GM23338 (cell line): ENCODE measurements at regions not wholly inside any gene's neighbourhood (a gene's known extent, or its start where the extent isn't known, plus 50 kb on each side); places are given as distances from the start of the nearest gene placed in this dataset.

Experiments used
- ATAC-seq: fragments of 200-7000 bp; cut with Tn5 transposase; 3 replicates; pipeline ENCODE4 v1.9.1; 2020
- DNase-seq: peaks from one replicate; pipeline ENCODE4 v3.0.0-alpha.2; 2015; ENCODE audit warnings: low spot score
- H2AFZ ChIP-seq: fragments of 200-600 bp; sonication (generic); 2 replicates; pipeline ENCODE4 v1.8.0; 2016; ENCODE audit warnings: antibody characterized with exemption, mild to moderate bottlenecking, moderate library complexity
- H3F3A ChIP-seq: fragments of 200-600 bp; sonication (generic); replicated peaks from 2 replicates; pipeline ENCODE4 v1.8.0; 2017; ENCODE audit warnings: antibody characterized with exemption, mixed run types, low read depth
- H3K27ac ChIP-seq: fragments of 200-600 bp; sonication (generic); 2 replicates; pipeline ENCODE4 v1.6.1; 2016; ENCODE audit warnings: low read depth
- H3K27me3 ChIP-seq: fragments of 200-600 bp; sonication (generic); 2 replicates; pipeline ENCODE4 v1.8.0; 2016; ENCODE audit warnings: mild to moderate bottlenecking, mixed run types, moderate library complexity; ENCODE audit not compliant: insufficient read depth
- H3K36me3 ChIP-seq: fragments of 200-600 bp; sonication (generic); 2 replicates; pipeline ENCODE4 v1.8.0; 2016; ENCODE audit warnings: mild to moderate bottlenecking; ENCODE audit not compliant: insufficient read depth
- H3K4me1 ChIP-seq: fragments of 200-600 bp; sonication (generic); 2 replicates; pipeline ENCODE4 v1.8.0; 2016; ENCODE audit warnings: mild to moderate bottlenecking, moderate library complexity; ENCODE audit not compliant: insufficient read depth
- H3K4me2 ChIP-seq: fragments of 200-600 bp; sonication (generic); 2 replicates; pipeline ENCODE4 v1.7.1; 2017; ENCODE audit warnings: mixed run types
- H3K4me3 ChIP-seq: fragments of 200-600 bp; sonication (generic); 2 replicates; pipeline ENCODE4 v1.6.1; 2016; ENCODE audit warnings: mixed run types
- H3K79me2 ChIP-seq: fragments of 200-600 bp; sonication (generic); replicated peaks from 2 replicates; pipeline ENCODE4 v1.8.0; 2017; ENCODE audit warnings: mild to moderate bottlenecking; ENCODE audit not compliant: insufficient read depth
- H3K9me2 ChIP-seq: fragments of 200-600 bp; sonication (generic); 2 replicates; pipeline ENCODE4 v1.8.0; 2017; ENCODE audit not compliant: insufficient read depth
- H4K20me1 ChIP-seq: fragments of 200-600 bp; sonication (generic); replicated peaks from 2 replicates; pipeline ENCODE4 v1.8.0; 2017; ENCODE audit warnings: mild to moderate bottlenecking; ENCODE audit not compliant: insufficient read depth
- H3K27ac Mint-ChIP-seq: 2 replicates; pipeline ENCODE4 v1.8.0; 2020; ENCODE audit warnings: inconsistent platforms, mild to moderate bottlenecking, moderate library complexity, mixed read lengths
- H3K27me3 Mint-ChIP-seq: 3 replicates; pipeline ENCODE4 v1.8.0; 2022; ENCODE audit warnings: low read depth, mild to moderate bottlenecking, moderate library complexity, mixed read lengths, inconsistent platforms; ENCODE audit not compliant: insufficient read depth, poor library complexity
- H3K36me3 Mint-ChIP-seq: 3 replicates; pipeline ENCODE4 v1.8.0; 2021; ENCODE audit warnings: low read depth, mild to moderate bottlenecking, inconsistent platforms, moderate library complexity, mixed read lengths
- H3K4me1 Mint-ChIP-seq: 3 replicates; pipeline ENCODE4 v1.8.0; 2020; ENCODE audit warnings: mild to moderate bottlenecking, inconsistent platforms, mixed read lengths
- H3K4me3 Mint-ChIP-seq: 3 replicates; pipeline ENCODE4 v1.8.0; 2021; ENCODE audit warnings: moderate library complexity, mild to moderate bottlenecking, inconsistent platforms, mixed read lengths
- H3K9me3 Mint-ChIP-seq: 3 replicates; pipeline ENCODE4 v1.8.0; 2020; ENCODE audit warnings: moderate library complexity, mild to moderate bottlenecking, inconsistent platforms, mixed read lengths
- CREB1 ChIP-seq: fragments of 250-450 bp; sonication (Bioruptor Pico); IDR thresholded peaks from 2 replicates; pipeline ENCODE4 v1.5.0; 2020; ENCODE audit warnings: low read depth, mild to moderate bottlenecking, moderate library complexity
- EZH2 ChIP-seq: fragments of 200-600 bp; sonication (generic); IDR thresholded peaks from one replicate; pipeline ENCODE4 v1.8.0; 2017; ENCODE audit warnings: antibody characterized with exemption, mild to moderate bottlenecking, low read depth; ENCODE audit not compliant: unreplicated experiment
- EZH2phosphoT487 ChIP-seq: fragments of 200-600 bp; sonication (generic); IDR thresholded peaks from one replicate; pipeline ENCODE4 v1.8.1; 2018; ENCODE audit warnings: antibody characterized with exemption; ENCODE audit not compliant: unreplicated experiment
- JUNB ChIP-seq: IDR thresholded peaks from one replicate; pipeline ENCODE4 v1.6.1; 2016; ENCODE audit warnings: antibody characterized with exemption; ENCODE audit not compliant: unreplicated experiment
- NANOG ChIP-seq: IDR thresholded peaks from 2 replicates; pipeline ENCODE4 v1.6.1; 2016; ENCODE audit warnings: antibody characterized with exemption, borderline replicate concordance
- POLR2AphosphoS5 ChIP-seq: IDR thresholded peaks from 2 replicates; pipeline ENCODE4 v1.6.1; 2016; ENCODE audit warnings: antibody characterized with exemption, low read depth
- STAT1 ChIP-seq: IDR thresholded peaks from one replicate; pipeline ENCODE4 v1.6.1; 2016; ENCODE audit warnings: antibody characterized with exemption; ENCODE audit not compliant: unreplicated experiment
- ZNF114 ChIP-seq: fragments of 250-450 bp; sonication (Bioruptor Pico); IDR thresholded peaks from 2 replicates; pipeline ENCODE4 v1.5.0; 2020; ENCODE audit warnings: mild to moderate bottlenecking, moderate library complexity
- ZNF331 ChIP-seq: fragments of 250-450 bp; sonication (Bioruptor Pico); IDR thresholded peaks from 2 replicates; pipeline ENCODE4 v1.5.0; 2020; ENCODE audit warnings: low read depth, mild to moderate bottlenecking, moderate library complexity
- ZNF462 ChIP-seq: fragments of 250-450 bp; sonication (Bioruptor Pico); IDR thresholded peaks from 2 replicates; pipeline ENCODE4 v1.5.0; 2020; ENCODE audit warnings: mild to moderate bottlenecking, moderate library complexity
- TF ChIP-seq, protein P1 (sequence below): IDR thresholded peaks from 2 replicates; pipeline ENCODE4 v1.6.1; 2016; ENCODE audit warnings: antibody characterized with exemption

- H3K4me2 ChIP-seq, result no peak overlapping the region
- no peaks in the 10 kb centered on the region for H3K9me2 ChIP-seq
- ATAC-seq (no peak), DNase-seq (no peak)
- H3K4me3 ChIP-seq, result no peak overlapping the region
- H3K36me3 ChIP-seq, result no peaks in the 10 kb centered on the region
- H3K9me3 Mint-ChIP-seq, result no peaks in the 10 kb centered on the region
- no peaks in the 10 kb centered on the region for H3F3A ChIP-seq
- H3K4me1 Mint-ChIP-seq, result no peaks in the 10 kb centered on the region
- H3K27me3 ChIP-seq, result no peaks in the 10 kb centered on the region
- H3K4me1 ChIP-seq, result no peaks in the 10 kb centered on the region
- no peaks in the 10 kb centered on the region for H4K20me1 ChIP-seq
- TF ChIP-seq, protein P1, sequence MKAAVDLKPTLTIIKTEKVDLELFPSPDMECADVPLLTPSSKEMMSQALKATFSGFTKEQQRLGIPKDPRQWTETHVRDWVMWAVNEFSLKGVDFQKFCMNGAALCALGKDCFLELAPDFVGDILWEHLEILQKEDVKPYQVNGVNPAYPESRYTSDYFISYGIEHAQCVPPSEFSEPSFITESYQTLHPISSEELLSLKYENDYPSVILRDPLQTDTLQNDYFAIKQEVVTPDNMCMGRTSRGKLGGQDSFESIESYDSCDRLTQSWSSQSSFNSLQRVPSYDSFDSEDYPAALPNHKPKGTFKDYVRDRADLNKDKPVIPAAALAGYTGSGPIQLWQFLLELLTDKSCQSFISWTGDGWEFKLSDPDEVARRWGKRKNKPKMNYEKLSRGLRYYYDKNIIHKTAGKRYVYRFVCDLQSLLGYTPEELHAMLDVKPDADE, result no peak
- TF ChIP-seq ZNF331 (CRISPR knock-in tag) (no peak), CREB1 (no peak), EZH2phosphoT487 (no peak), EZH2 (no peak), NANOG (no peak), STAT1 (no peak), JUNB (no peak), ZNF462 (no peak), POLR2AphosphoS5 (no peak), ZNF114 (CRISPR knock-in tag) (no peak)
- H3K27ac Mint-ChIP-seq, result no peak overlapping the region
- H3K4me3 Mint-ChIP-seq, result no peak overlapping the region
- H3K27ac ChIP-seq, result no peak overlapping the region
- H3K27me3 Mint-ChIP-seq, result no peaks in the 10 kb centered on the region
- H3K36me3 Mint-ChIP-seq, result no peaks in the 10 kb centered on the region
- H3K79me2 ChIP-seq, result no peaks in the 10 kb centered on the region
- no peak overlapping the region for H2AFZ ChIP-seq
These were observed 120.3 kb upstream of the SLC38A4 start for GRCh38 chr12:46946137-46946536.
